Ovary (tissue), 7 donors: ENCODE measurements at regions not wholly inside any gene's neighbourhood (a gene's known extent, or its start where the extent isn't known, plus 50 kb on each side); places are given as distances from the start of the nearest gene placed in this dataset.

Experiments
- DNase-seq, 5 donors: peaks; one replicate each; pipeline ENCODE4 v3.0.0-alpha.2; 2019 to 2020
- H3K27ac ChIP-seq, 2 donors: fragments of 200-600 bp; one replicate each; pipeline versions ENCODE4 v1.5.1 to v1.8.0; 2019 to 2022
- H3K27me3 ChIP-seq: fragments of 200-600 bp; one replicate; pipeline ENCODE4 v1.8.0; 2022
- H3K36me3 ChIP-seq: fragments of 200-600 bp; sonication (generic); one replicate; pipeline ENCODE4 v1.5.1; 2019
- H3K4me1 ChIP-seq: one replicate; pipeline ENCODE4 v1.8.1; 2013; ENCODE audit warnings: mild to moderate bottlenecking, moderate library complexity; ENCODE audit not compliant: insufficient read depth
- H3K4me3 ChIP-seq: fragments of 200-600 bp; sonication (generic); one replicate; pipeline ENCODE4 v1.5.1; 2017
- H3K9me3 ChIP-seq, 2 donors: fragments of 200-600 bp in 1 of 2; sonication (generic) in 1 of 2; one replicate each; pipeline versions ENCODE4 v1.5.1 to v1.8.1; 2013 to 2019; ENCODE audit warnings: mild to moderate bottlenecking in 1 of 2, moderate library complexity in 1 of 2
- CTCF ChIP-seq, 3 donors: fragments of 450-650 bp in 2 of 3; fragments of 200-600 bp in 1 of 3; IDR thresholded peaks; one replicate each; pipeline versions ENCODE4 v1.5.1 to v1.8.0; 2016 to 2022; ENCODE audit warnings: antibody characterized with exemption in 3 of 3, mild to moderate bottlenecking in 1 of 3
- EP300 ChIP-seq: sonication (generic); formaldehyde crosslinking; IDR thresholded peaks from one replicate; pipeline ENCODE4 v1.6.1; 2017; ENCODE audit warnings: antibody characterized with exemption
- POLR2A ChIP-seq: fragments of 450-650 bp; IDR thresholded peaks from one replicate; pipeline ENCODE4 v1.6.1; 2017; ENCODE audit warnings: antibody characterized with exemption, mild to moderate bottlenecking, moderate library complexity
- WGBS, 3 donors: extraction: QIAGEN DNeasy Blood & Tissue Kit in 1 of 3; methylation state at CpG; one replicate each; pipeline versions ENCODE4 v1.1.5 to v1.1.7; 2013 to 2017; 5-methylcytosine and 5-hydroxymethylcytosine counted together
- intact Hi-C, 4 donors: fragments of 100-400 bp; cut with DNase I; formaldehyde crosslinking; loops; one replicate each; pipeline versions ENCODE4 v1.11.0 to v1.15.1; 2022 to 2023
- donor health status: DM: no; HTN: no; CAD: no; lungs with moderate emphysema.
- donor health status: DM: no; HTN: no; CAD: no.
- donor health status: Bipolar disorder and iron deficiency.
- donor health status: DM: no; HTN: no; CAD: no.
- donor health status: DM: yes; HTN: yes; CAD: no.

DNA sequence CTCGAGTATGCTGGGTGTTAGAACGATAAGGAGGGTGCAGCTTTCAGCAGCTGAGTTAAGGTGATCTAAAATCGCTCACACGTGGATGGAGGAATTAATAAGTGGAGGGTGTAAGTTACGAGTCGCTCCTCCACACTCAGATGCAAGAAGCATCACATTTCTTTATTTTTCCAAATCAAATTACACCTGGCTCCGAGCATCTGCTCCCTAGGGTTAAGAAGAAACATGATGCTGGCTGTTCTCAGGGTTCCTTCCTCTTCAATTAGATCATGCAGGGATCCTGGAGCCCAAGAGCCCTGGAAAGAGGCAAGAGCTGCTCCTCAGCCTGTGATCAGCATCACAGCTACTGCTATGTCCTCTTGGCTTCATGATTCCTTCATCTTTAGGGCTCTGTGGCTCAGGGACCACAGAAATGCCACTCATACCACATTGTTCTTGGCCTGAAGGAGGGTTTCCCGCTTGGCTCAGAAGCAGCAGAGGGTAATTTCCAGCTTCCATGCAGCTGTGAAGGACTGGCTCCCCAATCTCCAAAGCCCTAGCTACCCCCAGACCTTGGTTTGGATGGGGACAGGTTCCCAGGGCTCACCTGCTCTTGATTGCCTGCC is 235.9 kb upstream of the ZNF32 start:
- Histone ChIP-seq H3K27ac (no peak overlapping the region), H3K27me3 (no peaks in the 10 kb centered on the region), H3K9me3 (no peaks in the 10 kb centered on the region), H3K4me3 (no peak overlapping the region), H3K4me1 (no peaks in the 10 kb centered on the region), H3K36me3 (no peaks in the 10 kb centered on the region)
- WGBS, 3 donors, result 85 to 88% (median 86%) methylated on average over 8 of the region's 8 CpGs
- no peak for DNase-seq
- intact Hi-C loops, result no loop called here
- TF ChIP-seq POLR2A (no peak), CTCF (IDR thresholded peaks at IDR 0.05) (no peak), EP300 (no peak)

DNA sequence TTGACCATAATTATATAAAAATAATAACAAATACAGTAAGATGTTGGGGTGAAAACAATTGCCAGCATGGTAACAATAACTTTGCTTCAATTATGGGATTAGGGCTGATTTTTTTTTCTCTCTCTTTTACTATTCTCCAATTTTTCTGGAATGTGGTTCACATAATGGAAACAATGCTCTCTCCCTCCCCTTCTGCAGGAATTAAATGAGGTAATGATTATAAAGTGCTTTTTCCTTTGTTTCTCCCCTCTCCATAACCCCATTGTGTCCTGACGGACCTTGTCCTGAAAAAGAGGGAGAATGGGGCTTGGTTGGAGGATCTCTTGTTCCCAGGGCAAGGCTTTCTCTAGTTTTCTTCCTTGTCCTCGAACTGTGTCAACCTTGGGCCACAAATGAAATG is 234.0 kb upstream of the ZNF32 start:
- Histone ChIP-seq H3K4me3 (no peak overlapping the region), H3K4me1 (no peaks in the 10 kb centered on the region), H3K36me3 (no peaks in the 10 kb centered on the region), H3K27me3 (no peaks in the 10 kb centered on the region), H3K9me3 (no peaks in the 10 kb centered on the region), H3K27ac (no peak overlapping the region)
- DNase-seq, result no peak
- intact Hi-C loops, result no loop called here
- 90 to 95% (median 92%) methylated on average over 2 of the region's 2 CpGs for WGBS, 3 donors
- TF ChIP-seq EP300, result no peak
- no peak for TF ChIP-seq POLR2A
- TF ChIP-seq CTCF (IDR thresholded peaks at IDR 0.05), result no peak

DNA sequence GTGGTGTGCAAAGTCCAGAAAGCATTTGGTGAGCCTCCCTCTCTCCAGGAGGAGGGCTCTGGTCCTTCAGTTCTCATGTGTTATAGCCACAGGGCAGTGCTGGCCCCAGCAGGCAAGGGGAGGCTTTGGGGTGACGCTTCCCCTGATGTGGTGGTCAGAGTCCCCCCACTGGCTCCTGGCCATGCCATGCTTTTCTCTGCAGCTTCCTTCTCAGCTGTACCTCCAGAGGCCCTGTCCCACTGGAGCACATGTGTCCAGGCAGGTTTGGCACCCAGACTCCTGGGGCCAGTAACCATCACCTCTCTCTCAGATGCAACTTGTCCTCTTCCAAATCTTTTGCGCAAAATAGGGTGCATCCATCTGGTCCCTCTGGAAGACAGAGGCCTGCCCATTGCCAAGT is 233.0 kb upstream of the ZNF32 start:
- Histone ChIP-seq H3K27me3 (no peaks in the 10 kb centered on the region), H3K9me3 (no peaks in the 10 kb centered on the region), H3K36me3 (no peaks in the 10 kb centered on the region), H3K27ac (no peak overlapping the region), H3K4me3 (no peak overlapping the region), H3K4me1 (no peaks in the 10 kb centered on the region)
- WGBS, 3 donors, result 94 to 97% (median 95%) methylated on average over 2 of the region's 2 CpGs
- intact Hi-C loops, result no loop called here
- DNase-seq, result peak in 1 of 5 donors; percentile 6
- TF ChIP-seq CTCF (IDR thresholded peaks at IDR 0.05) (no peak), POLR2A (no peak), EP300 (no peak)

DNA sequence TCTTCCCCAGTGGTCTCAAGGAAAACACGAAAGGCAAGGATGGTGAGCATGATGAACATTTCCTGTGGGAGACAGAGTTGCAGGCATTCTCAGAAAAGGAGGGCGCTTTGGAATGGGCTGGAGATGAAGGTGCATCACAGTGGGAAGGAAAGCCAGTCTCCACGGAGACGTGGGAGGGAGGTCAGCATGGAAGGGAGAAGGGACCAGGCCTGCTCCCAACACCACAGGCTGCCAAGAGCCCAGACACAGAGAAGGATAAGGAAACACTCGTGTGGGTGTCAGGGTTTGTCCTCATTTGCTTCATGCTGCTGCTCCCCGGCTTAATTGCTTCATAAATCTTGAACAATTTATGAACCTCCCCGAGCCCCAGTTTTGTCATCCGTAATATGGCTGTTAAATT is 231.5 kb upstream of the ZNF32 start:
- Histone ChIP-seq H3K9me3 (no peaks in the 10 kb centered on the region), H3K4me3 (no peak overlapping the region), H3K4me1 (no peaks in the 10 kb centered on the region), H3K27ac (no peak overlapping the region), H3K27me3 (no peaks in the 10 kb centered on the region), H3K36me3 (no peaks in the 10 kb centered on the region)
- DNase-seq, result peak in 1 of 5 donors; percentile 11
- 45 to 61% (median 55%) methylated on average over 8 of the region's 8 CpGs for WGBS, 3 donors
- intact Hi-C loops, result no loop called here
- no peak for TF ChIP-seq EP300
- no peak for TF ChIP-seq CTCF (IDR thresholded peaks at IDR 0.05)
- TF ChIP-seq POLR2A, result no peak
